Stimulated activated naive B cell treated with anti-CD40 and anti-IgM and Interleukin-4, amounts not matched to agents 10 μg/mL and 1 μg/mL and 100 μg/mL, for 72 hours (primary cell): ENCODE measurements at regions not wholly inside any gene's neighbourhood (a gene's known extent, or its start where the extent isn't known, plus 50 kb on each side); places are given as distances from the start of the nearest gene placed in this dataset.

Source experiments
- ATAC-seq, 2 donors: fragments of 150-1000 bp; cut with Tn5 transposase; replicated peaks; 2 replicates each; pipeline ENCODE4 v1.10.0; 2021; ENCODE audit warnings: moderate library complexity in 1 of 2
- DNase-seq: peaks from one replicate; pipeline ENCODE4 v3.0.0; 2021
- H3K27ac Mint-ChIP-seq: one replicate; pipeline ENCODE4 v1.8.0; 2022; ENCODE audit warnings: mild to moderate bottlenecking, mixed read lengths
- H3K27me3 Mint-ChIP-seq, 2 donors: one replicate each; pipeline ENCODE4 v1.8.0; 2022; ENCODE audit warnings: mixed read lengths in 2 of 2
- H3K36me3 Mint-ChIP-seq, 2 donors: one replicate each; pipeline ENCODE4 v1.8.0; 2022; ENCODE audit warnings: mixed read lengths in 2 of 2, mild to moderate bottlenecking in 1 of 2
- H3K4me1 Mint-ChIP-seq, 2 donors: one replicate each; pipeline ENCODE4 v1.8.0; 2022; ENCODE audit warnings: mixed read lengths in 2 of 2, mild to moderate bottlenecking in 1 of 2
- H3K4me3 Mint-ChIP-seq, 2 donors: one replicate each; pipeline ENCODE4 v1.8.0; 2022; ENCODE audit warnings: mild to moderate bottlenecking in 2 of 2, mixed read lengths in 2 of 2, moderate library complexity in 1 of 2
- H3K9me3 Mint-ChIP-seq, 2 donors: one replicate each; pipeline ENCODE4 v1.8.0; 2022; ENCODE audit warnings: mixed read lengths in 2 of 2, mild to moderate bottlenecking in 1 of 2

DNA sequence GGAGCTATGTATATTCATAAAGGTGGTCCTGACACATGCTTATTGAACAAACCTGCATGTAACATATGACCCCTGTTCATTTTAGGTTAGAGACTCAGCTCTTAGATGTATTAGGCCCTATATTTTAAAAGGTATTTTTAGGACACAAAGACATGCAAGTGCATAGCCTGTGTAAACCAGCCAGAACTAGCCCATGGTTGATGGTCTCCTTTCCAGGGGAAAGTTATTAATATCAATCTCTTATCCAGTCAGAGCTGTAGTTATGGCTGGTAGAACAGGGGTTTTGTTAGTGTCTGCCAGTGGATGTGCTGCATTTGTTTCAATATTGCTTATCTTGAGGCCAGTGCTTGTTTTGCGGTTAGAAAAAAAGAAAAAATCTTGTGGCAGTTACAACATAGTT is 488.6 kb downstream of the KCTD8 start:
- Mint-ChIP-seq H3K4me3 (no peak overlapping the region), H3K27me3 (no peaks in the 10 kb centered on the region)

DNA sequence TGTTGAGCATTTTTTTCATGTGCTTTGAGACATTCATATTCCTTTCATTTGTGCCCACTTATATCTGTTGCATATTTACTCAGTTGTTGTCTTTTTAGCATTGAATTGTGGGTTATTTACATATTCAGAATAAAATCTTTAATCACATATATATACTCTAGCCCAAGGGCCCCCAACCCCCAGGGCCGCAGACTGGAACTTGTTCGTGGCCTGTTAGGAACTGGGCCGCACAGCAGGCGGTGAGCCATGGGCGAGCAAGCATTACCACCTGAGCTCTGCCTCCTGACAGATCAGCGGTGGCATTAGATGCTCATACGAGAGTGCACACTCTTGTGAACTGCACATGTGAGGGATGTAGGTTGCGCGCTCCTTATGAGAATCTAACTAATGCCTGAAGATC is 480.6 kb downstream of the KCTD8 start:
- Mint-ChIP-seq H3K4me3 (no peak overlapping the region), H3K27me3 (no peaks in the 10 kb centered on the region), H3K36me3 (no peaks in the 10 kb centered on the region), H3K4me1 (no peaks in the 10 kb centered on the region), H3K9me3 (no peaks in the 10 kb centered on the region), H3K27ac (no peak overlapping the region)
- DNase-seq (no peak), ATAC-seq (no peak)

More for the DNA sequence above, 488.6 kb downstream of the KCTD8 start:
- no peaks in the 10 kb centered on the region for H3K9me3 Mint-ChIP-seq
- H3K36me3 Mint-ChIP-seq, result no peaks in the 10 kb centered on the region
- no peak overlapping the region for H3K27ac Mint-ChIP-seq
- DNase-seq (no peak), ATAC-seq (no peak)
- H3K4me1 Mint-ChIP-seq, result no peaks in the 10 kb centered on the region

DNA sequence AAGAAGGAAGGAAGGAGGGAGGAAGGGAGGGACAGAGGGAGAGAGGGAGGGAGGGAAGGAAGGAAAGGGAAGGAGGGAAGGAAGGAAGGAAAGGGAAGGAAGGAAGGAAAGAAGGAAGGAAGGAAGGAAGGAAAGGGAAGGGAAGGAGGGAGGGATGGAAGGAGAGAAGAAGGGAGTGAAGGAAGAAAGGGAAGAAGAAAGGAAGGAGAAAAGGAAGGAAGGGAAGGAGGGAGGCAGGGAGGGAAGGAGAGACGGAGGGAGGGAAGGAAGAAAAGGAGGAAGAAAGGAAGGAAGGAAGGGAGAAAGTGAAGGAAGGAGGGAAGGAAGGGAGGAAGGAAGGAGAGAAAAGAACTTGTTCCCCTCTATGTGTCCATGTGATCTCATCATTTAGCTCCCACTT is 465.0 kb downstream of the KCTD8 start:
- Mint-ChIP-seq H3K27me3 (peaks cover 0 to 3% of the 10 kb centered on the region in 2 donors), H3K9me3 (peaks cover 1 to 4% of the 10 kb centered on the region in 2 donors), H3K4me3 (no peak overlapping the region), H3K27ac (no peak overlapping the region), H3K4me1 (no peaks in the 10 kb centered on the region), H3K36me3 (no peaks in the 10 kb centered on the region)
- no peak for ATAC-seq
- DNase-seq, result no peak

DNA sequence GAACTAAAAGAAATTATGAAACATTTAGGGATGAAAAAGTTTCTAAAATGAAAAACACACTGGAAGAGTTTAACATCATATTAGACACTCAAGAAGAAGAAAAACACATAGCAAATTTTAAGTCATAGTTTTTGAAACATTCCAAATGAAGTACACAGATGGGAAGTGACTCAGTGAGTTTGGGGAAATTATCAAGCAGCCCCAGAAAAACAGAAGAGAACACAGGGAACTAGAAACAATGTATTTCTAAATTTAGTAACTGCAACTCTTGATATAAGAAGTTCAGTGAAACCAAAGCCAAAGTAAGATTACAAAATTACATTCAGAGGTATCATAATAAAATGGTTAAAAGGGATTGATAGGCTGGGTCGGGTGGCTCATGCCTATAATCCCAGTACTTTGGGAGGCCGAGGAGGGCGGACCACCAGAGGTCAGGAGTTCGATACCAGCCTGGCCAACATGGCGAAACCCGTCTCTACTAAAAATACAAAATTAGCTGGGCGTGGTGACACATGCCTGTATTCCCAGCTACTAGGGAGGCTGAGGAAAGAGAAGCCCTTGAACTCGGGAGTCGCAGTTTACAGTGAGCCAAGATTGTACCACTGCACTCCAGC is 461.2 kb downstream of the KCTD8 start:
- DNase-seq, result no peak
- Mint-ChIP-seq H3K36me3 (no peaks in the 10 kb centered on the region), H3K27ac (no peak overlapping the region), H3K27me3 (peaks cover 0 to 3% of the 10 kb centered on the region in 2 donors), H3K4me3 (no peak overlapping the region), H3K9me3 (peaks cover 1 to 4% of the 10 kb centered on the region in 2 donors), H3K4me1 (no peaks in the 10 kb centered on the region)
- ATAC-seq, result no peak

DNA sequence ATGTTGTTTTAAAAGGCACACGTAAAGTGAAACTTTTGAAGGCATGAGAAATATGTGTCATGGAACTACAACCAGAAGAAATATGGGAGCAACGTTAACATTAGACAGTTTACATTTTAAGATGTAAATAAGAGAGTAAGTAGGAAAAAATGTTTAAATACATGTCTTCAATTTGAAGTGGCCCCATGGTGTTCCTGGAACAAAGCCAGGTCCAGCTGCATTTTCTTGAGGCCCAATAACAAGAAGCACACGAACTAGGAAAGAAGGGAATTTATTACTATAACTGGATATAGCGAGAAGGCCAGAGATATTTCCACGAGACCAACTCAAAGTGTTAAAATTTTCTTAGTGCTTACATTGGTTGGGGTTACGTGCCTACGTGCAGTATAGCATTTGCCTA is 458.1 kb downstream of the KCTD8 start:
- no peak overlapping the region for H3K27ac Mint-ChIP-seq

DNA sequence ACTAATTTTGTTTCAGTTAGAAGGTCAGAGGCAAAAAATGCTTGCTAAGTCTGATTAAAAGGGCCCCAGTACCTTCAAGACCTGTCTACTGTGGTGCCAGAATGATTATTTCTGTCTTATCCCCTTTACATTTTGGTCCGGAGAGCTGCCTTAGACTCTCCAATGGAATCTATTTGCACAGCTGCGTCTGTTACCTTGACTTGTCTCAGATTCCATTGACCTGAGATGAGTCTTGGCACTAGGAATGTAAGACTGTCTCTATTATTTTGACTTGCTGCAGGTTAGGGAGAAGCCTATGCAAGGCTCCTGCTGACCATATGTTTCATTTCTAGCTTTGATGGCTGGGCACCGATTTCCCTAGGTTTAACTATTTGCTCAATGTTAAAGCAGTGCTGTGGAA is 457.6 kb downstream of the KCTD8 start:
- H3K4me3 Mint-ChIP-seq, result no peak overlapping the region
- H3K27ac Mint-ChIP-seq, result no peak overlapping the region
- no peaks in the 10 kb centered on the region for H3K27me3 Mint-ChIP-seq
- no peaks in the 10 kb centered on the region for H3K36me3 Mint-ChIP-seq
- ATAC-seq, result no peak
- H3K4me1 Mint-ChIP-seq, result no peaks in the 10 kb centered on the region
- DNase-seq, result no peak
- no peaks in the 10 kb centered on the region for H3K9me3 Mint-ChIP-seq

More for the DNA sequence above, 458.1 kb downstream of the KCTD8 start:
- no peaks in the 10 kb centered on the region for H3K4me1 Mint-ChIP-seq
- no peaks in the 10 kb centered on the region for H3K27me3 Mint-ChIP-seq
- DNase-seq (no peak), ATAC-seq (no peak)
- H3K9me3 Mint-ChIP-seq, result no peaks in the 10 kb centered on the region
- H3K36me3 Mint-ChIP-seq, result no peaks in the 10 kb centered on the region
- H3K4me3 Mint-ChIP-seq, result no peak overlapping the region

DNA sequence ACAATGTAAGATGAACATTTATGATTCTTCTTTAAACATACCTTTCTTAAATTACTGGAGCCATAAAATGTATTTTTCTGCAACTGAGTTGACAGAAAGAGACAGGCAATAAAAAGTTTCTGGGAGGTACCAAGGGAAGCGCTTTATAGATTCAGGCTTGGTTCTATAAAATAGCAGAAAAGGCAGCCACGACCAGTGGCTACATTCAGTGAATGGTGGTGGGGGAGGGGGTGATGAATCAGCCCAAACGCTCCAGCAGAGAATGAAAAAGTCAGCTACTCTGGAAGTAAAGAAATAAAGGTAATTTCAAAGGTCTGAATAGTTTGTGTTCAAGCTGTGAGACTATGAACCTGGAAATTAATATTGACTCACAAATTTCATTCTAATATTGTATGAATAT is 456.1 kb downstream of the KCTD8 start:
- H3K27me3 Mint-ChIP-seq, result no peaks in the 10 kb centered on the region
- DNase-seq (no peak), ATAC-seq (no peak)
- no peak overlapping the region for H3K4me3 Mint-ChIP-seq
- H3K27ac Mint-ChIP-seq, result no peak overlapping the region
- no peaks in the 10 kb centered on the region for H3K4me1 Mint-ChIP-seq
- H3K9me3 Mint-ChIP-seq, result no peaks in the 10 kb centered on the region
- no peaks in the 10 kb centered on the region for H3K36me3 Mint-ChIP-seq

DNA sequence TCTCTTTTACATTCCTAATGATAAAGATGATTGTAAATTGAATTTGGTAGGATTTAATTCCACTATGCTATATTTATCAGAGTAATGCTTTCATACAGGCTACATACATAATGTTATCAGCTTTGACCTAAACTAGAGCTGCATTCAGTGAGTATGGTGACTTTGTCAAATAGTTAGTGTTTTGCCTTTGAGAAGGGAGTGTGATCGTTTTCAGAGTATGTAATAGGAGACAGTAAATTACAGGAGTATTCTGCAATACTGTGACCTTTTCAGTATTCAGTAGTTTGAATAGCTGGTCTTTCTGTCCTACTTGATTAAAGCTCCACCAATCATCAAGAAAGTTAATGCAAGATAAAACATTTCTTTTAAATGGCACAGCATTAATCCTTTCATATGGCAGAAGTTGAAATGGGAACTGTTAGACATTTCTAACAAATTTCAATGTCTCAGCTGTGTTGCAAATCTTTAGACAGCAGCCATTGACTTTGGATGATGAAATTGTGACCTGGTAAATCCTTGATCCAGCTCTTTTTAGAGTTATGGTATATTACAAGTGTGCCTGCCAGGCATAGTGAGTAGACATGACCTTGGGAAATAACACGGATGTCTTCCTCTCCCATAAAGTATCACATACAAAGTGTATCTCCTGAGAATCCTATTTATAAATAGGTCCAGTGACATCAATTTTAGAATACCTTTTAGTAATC is 455.3 kb downstream of the KCTD8 start:
- Mint-ChIP-seq H3K9me3 (no peaks in the 10 kb centered on the region), H3K27ac (no peak overlapping the region), H3K36me3 (no peaks in the 10 kb centered on the region), H3K4me3 (no peak overlapping the region), H3K4me1 (no peaks in the 10 kb centered on the region), H3K27me3 (no peaks in the 10 kb centered on the region)
- DNase-seq (no peak), ATAC-seq (no peak)

DNA sequence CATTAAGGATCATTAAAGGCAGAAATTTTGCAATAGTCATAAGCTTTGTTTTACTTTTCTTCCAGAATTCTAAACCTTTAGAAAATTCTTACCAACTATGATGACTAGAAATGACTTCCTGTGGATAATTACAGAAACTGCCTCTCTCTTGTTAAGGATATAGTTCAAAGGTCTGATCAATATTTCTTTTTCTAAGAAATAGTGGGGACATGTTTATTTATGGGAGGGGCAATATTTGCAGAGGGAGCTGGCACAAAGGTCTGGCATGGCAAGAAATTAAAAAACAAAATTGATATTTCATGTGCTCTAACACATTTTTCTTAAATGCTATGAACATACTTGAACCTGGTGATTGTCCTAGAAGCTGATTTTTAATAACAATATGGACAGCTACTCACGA is 448.9 kb downstream of the KCTD8 start:
- Mint-ChIP-seq H3K4me1 (no peaks in the 10 kb centered on the region), H3K27me3 (no peaks in the 10 kb centered on the region), H3K27ac (no peak overlapping the region), H3K4me3 (no peak overlapping the region), H3K36me3 (no peaks in the 10 kb centered on the region), H3K9me3 (no peaks in the 10 kb centered on the region)
- no peak for DNase-seq
- ATAC-seq, result no peak

DNA sequence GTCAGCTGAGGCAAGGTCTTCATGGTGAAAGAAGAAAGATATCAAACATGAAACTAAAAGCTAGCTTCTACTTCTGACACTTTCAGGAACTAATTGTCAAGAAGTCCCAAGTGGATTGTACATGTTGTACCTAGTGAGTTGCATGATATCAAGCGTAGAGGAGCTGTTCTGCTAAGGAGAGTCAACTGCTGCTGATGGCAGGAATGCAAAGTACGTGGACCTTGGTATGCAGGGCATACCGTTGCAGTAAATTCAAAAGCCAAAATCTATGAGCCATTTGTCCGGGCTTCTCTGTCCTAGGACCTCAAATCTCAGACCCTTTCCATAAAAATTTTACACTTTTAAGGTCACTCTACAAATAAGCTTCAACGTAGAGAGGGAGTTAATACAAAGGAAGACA is 446.2 kb downstream of the KCTD8 start:
- H3K4me1 Mint-ChIP-seq, result no peaks in the 10 kb centered on the region
- no peaks in the 10 kb centered on the region for H3K9me3 Mint-ChIP-seq
- H3K4me3 Mint-ChIP-seq, result no peak overlapping the region
- no peaks in the 10 kb centered on the region for H3K27me3 Mint-ChIP-seq
- no peak for ATAC-seq
- no peak for DNase-seq
- H3K36me3 Mint-ChIP-seq, result no peaks in the 10 kb centered on the region
- no peak overlapping the region for H3K27ac Mint-ChIP-seq

DNA sequence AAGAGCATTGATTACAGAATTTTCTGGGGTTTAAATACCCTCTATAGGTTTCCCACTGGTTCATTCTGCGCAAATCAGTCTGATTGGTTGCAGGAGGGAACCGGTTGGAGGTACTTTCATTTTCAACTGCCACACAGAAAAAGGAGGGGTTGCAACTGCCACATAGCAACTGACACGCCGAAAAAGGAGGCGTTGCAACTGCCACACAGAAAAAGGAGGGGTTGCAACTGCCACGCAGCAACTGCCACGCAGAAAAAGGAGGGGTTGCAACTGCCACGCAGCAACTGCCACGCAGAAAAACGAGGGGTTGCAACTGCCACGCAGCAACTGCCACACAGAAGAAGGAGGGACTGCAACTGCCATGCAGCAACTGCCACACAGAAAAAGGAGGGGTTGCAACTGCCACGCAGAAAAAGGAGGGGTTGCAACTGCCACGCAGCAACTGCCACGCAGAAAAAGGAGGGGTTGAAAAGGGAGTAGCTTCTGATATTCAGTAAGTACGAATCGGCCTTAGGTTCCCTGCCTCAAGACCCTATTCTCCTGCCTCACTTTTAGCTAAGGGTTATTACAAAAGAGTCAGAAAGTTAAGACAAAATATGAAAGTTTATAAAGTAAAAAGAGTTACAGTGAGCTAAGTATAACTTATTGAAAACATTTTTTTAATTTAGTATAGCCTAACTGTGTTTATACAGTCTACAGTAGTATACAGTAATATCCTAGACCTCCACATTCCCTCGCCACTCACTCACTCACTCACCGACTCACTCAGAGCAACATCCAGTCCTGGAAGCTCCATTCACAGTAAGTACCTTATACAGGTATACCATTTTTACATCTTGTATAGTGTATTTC is 431.8 kb downstream of the KCTD8 start:
- Mint-ChIP-seq H3K27me3 (no peaks in the 10 kb centered on the region), H3K4me1 (no peaks in the 10 kb centered on the region), H3K4me3 (no peak overlapping the region), H3K36me3 (no peaks in the 10 kb centered on the region), H3K9me3 (peaks cover 0 to 4% of the 10 kb centered on the region in 2 donors), H3K27ac (no peak overlapping the region)
- DNase-seq (no peak), ATAC-seq (no peak)

DNA sequence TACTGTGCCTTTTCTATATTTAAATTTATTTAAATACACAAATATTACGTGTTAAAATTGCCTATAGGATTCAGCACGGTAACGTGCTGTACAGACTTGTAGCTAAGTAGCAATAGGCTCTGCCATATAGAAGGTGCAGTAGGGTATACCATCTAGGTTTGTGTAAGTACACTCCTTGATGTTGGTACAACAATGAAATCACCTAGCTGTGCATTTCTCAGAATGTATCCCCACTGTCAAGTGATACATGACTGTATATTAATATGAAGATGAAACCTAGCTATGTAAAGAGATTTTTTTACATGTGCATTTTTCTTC is 431.2 kb downstream of the KCTD8 start:
- Mint-ChIP-seq H3K4me1 (no peaks in the 10 kb centered on the region), H3K27me3 (no peaks in the 10 kb centered on the region), H3K9me3 (peaks cover 0 to 4% of the 10 kb centered on the region in 2 donors), H3K4me3 (no peak overlapping the region), H3K27ac (no peak overlapping the region), H3K36me3 (no peaks in the 10 kb centered on the region)
- no peak for ATAC-seq
- no peak for DNase-seq

DNA sequence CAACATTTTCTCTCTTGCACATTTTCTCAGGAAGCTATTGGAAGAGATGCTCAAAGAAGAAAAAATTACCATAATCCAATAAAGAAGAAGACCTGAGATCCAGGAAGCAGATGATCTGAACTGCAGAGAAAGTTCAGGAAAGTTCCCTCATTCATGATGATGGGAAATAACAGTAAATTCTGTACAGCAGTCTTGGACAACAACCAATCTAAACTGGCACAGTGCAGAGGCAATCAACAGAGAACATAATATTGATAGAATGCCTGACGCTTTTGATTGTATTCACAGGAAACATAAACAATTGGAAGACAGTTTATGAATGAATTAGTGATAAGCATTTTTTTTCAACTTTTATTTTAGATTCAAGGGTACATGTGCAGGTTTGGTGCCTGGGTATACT is 428.9 kb downstream of the KCTD8 start:
- no peak for ATAC-seq
- Mint-ChIP-seq H3K4me3 (no peak overlapping the region), H3K9me3 (no peaks in the 10 kb centered on the region), H3K27me3 (no peaks in the 10 kb centered on the region), H3K4me1 (no peaks in the 10 kb centered on the region), H3K36me3 (no peaks in the 10 kb centered on the region), H3K27ac (no peak overlapping the region)
- no peak for DNase-seq

DNA sequence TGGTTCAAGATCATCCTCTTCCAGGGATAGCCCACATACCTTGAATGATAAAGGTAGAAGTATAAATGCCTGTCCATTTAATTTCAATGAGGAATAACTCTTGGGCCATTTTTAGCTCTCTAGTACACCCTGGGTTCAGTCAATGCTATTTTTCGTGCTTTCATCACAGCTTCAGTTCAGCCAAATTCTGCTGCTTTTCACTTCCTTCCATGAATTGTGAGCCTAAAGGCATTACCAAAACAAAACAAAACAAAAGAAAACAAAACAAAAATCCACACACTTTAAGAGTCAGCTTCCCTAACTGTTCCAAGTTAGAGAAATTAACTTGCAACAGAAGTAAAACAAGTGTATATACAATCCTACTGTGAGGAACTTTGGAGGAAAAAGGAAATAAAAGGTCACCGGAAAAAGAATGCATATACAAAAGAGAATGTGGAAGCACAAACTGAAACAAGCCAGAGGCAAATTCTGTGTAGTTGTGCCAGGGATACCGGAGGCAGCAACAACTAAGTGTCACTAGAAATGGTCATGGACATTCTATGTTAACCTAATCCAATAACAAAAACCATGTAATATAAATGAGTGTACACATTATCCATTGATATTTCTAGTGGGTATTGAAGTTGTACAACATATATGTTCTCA is 423.1 kb downstream of the KCTD8 start:
- no peaks in the 10 kb centered on the region for H3K9me3 Mint-ChIP-seq
- DNase-seq, result no peak
- no peaks in the 10 kb centered on the region for H3K27me3 Mint-ChIP-seq
- ATAC-seq, result no peak
- no peaks in the 10 kb centered on the region for H3K36me3 Mint-ChIP-seq
- H3K4me1 Mint-ChIP-seq, result no peaks in the 10 kb centered on the region
- no peak overlapping the region for H3K4me3 Mint-ChIP-seq
- H3K27ac Mint-ChIP-seq, result no peak overlapping the region
